DOHH2 (cell line): ENCODE measurements at regions not wholly inside any gene's neighbourhood (a gene's known extent, or its start where the extent isn't known, plus 50 kb on each side); places are given as distances from the start of the nearest gene placed in this dataset.

Experiments
- H3F3A ChIP-seq: fragments of 200-600 bp; sonication (generic), shearing (Covaris generic); 2 replicates; pipeline ENCODE4 v1.6.0; 2016; ENCODE audit warnings: antibody characterized with exemption, mild to moderate bottlenecking; ENCODE audit not compliant: control insufficient read depth, insufficient read depth
- H3K27ac ChIP-seq: fragments of 200-600 bp; sonication (generic); 2 replicates; pipeline ENCODE4 v1.5.1; 2014; ENCODE audit warnings: low read depth, mild to moderate bottlenecking, low read length, moderate library complexity
- H3K27me3 ChIP-seq: fragments of 200-600 bp; sonication (generic); 2 replicates; pipeline ENCODE4 v1.6.1; 2014; ENCODE audit warnings: mild to moderate bottlenecking, low read length, mixed read lengths; ENCODE audit not compliant: control insufficient read depth
- H3K36me3 ChIP-seq: fragments of 200-600 bp; sonication (generic); 2 replicates; pipeline ENCODE4 v1.6.1; 2014; ENCODE audit warnings: mild to moderate bottlenecking, low read length, moderate library complexity, mixed read lengths; ENCODE audit not compliant: control insufficient read depth
- H3K4me1 ChIP-seq: fragments of 200-600 bp; sonication (generic); 2 replicates; pipeline ENCODE4 v1.6.1; 2014; ENCODE audit warnings: mild to moderate bottlenecking, low read length, mixed read lengths; ENCODE audit not compliant: control insufficient read depth
- H3K4me2 ChIP-seq: fragments of 200-600 bp; sonication (generic); 2 replicates; pipeline ENCODE4 v1.6.0; 2014; ENCODE audit warnings: mild to moderate bottlenecking, low read length, moderate library complexity
- H3K4me3 ChIP-seq: fragments of 200-600 bp; sonication (generic); 2 replicates; pipeline ENCODE4 v1.5.1; 2014; ENCODE audit warnings: mild to moderate bottlenecking, low read length, mixed read lengths
- H3K79me2 ChIP-seq: fragments of 200-600 bp; sonication (generic); 2 replicates; pipeline ENCODE4 v1.6.1; 2014; ENCODE audit warnings: mild to moderate bottlenecking, low read length, mixed read lengths; ENCODE audit not compliant: control insufficient read depth
- H3K9me2 ChIP-seq: fragments of 200-600 bp; sonication (generic); replicated peaks from 2 replicates; pipeline ENCODE4 v1.6.1; 2014; ENCODE audit warnings: mild to moderate bottlenecking, low read length, mixed read lengths; ENCODE audit not compliant: control insufficient read depth
- H3K9me3 ChIP-seq: fragments of 200-600 bp; sonication (generic); 2 replicates; pipeline ENCODE4 v1.6.1; 2014; ENCODE audit warnings: antibody characterized with exemption, low read length, mixed read lengths; ENCODE audit not compliant: control insufficient read depth, insufficient read depth
- H4K20me1 ChIP-seq: fragments of 200-600 bp; sonication (generic); 2 replicates; pipeline ENCODE4 v1.6.0; 2014; ENCODE audit warnings: low read depth, mild to moderate bottlenecking, antibody characterized with exemption, low read length, moderate library complexity; ENCODE audit not compliant: control insufficient read depth, insufficient read depth
- EZH2phosphoT487 ChIP-seq: fragments of 200-600 bp; sonication (generic); IDR thresholded peaks from 2 replicates; pipeline ENCODE4 v1.6.1; 2017; ENCODE audit warnings: borderline replicate concordance, mild to moderate bottlenecking, antibody characterized with exemption, low read length, moderate library complexity, mixed read lengths
- TF ChIP-seq, protein P1 (sequence below): fragments of 200-600 bp; sonication (generic); IDR thresholded peaks from one replicate; pipeline ENCODE4 v1.5.1; 2014; ENCODE audit warnings: antibody characterized with exemption, mild to moderate bottlenecking, low read depth, low read length; ENCODE audit not compliant: poor library complexity, severe bottlenecking

DNA sequence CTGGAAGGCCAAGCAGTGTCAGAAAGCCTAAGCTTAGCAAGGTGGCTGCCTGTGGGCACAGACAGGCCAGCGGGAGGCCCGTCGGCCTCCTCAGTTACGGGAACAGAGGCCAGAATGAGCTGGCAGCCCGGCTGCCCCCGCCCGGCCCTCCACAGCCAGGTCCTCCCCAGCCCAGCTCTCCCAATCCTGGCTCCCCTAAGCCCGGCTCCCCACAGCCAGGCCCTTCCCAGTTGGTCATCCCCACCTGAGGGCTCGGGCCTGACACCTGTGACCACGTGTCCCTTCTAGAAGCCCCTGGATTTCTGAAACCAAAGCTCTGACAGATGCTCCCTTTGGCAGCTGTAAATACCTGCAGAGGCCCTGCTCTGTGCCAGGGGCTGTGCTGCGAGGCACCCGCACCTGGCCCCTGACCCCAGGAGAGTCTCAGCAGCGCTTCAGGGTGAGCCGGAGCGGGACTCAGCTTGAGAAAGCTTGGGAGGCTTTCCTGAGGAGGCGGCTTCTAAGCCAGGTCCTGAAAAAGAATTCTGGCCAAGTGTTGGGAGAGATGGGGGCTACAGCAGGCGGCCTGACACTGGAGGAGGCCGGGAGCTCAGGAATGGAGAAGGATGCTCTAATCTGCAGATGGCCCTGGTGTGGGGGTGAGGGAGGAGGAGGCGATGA is 80.4 kb upstream of the OLFM1 start:
- no peaks in the 10 kb centered on the region for H3K4me1 ChIP-seq
- TF ChIP-seq, protein P1, sequence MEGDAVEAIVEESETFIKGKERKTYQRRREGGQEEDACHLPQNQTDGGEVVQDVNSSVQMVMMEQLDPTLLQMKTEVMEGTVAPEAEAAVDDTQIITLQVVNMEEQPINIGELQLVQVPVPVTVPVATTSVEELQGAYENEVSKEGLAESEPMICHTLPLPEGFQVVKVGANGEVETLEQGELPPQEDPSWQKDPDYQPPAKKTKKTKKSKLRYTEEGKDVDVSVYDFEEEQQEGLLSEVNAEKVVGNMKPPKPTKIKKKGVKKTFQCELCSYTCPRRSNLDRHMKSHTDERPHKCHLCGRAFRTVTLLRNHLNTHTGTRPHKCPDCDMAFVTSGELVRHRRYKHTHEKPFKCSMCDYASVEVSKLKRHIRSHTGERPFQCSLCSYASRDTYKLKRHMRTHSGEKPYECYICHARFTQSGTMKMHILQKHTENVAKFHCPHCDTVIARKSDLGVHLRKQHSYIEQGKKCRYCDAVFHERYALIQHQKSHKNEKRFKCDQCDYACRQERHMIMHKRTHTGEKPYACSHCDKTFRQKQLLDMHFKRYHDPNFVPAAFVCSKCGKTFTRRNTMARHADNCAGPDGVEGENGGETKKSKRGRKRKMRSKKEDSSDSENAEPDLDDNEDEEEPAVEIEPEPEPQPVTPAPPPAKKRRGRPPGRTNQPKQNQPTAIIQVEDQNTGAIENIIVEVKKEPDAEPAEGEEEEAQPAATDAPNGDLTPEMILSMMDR = no peak
- TF ChIP-seq EZH2phosphoT487 = no peak
- no peaks in the 10 kb centered on the region for H3K9me2 ChIP-seq
- H3F3A ChIP-seq = no peaks in the 10 kb centered on the region
- no peaks in the 10 kb centered on the region for H3K9me3 ChIP-seq
- H4K20me1 ChIP-seq = no peaks in the 10 kb centered on the region
- no peaks in the 10 kb centered on the region for H3K79me2 ChIP-seq
- no peak overlapping the region for H3K27ac ChIP-seq
- H3K36me3 ChIP-seq = no peaks in the 10 kb centered on the region
- no peaks in the 10 kb centered on the region for H3K27me3 ChIP-seq
- H3K4me3 ChIP-seq = no peak overlapping the region
- no peak overlapping the region for H3K4me2 ChIP-seq

DNA sequence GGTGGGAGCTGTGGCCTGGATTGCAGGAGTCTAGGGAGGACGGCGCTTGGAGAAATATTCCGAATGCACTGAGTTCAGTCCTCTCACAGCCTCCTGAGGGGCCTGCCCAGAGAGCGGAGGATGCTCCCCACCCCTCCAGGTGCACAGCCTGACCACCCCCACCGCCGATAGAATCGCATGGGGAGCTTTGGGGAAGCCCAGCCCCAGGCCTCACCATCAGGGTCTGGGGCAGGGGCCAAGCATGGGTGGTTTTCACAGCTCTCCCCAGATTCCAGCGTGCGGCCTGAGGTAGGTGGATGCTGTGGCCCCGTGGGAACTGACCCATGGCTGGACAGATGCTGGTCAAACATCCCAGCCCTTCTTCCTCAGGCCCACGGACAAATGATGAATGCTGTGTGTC is 79.9 kb upstream of the OLFM1 start:
- no peaks in the 10 kb centered on the region for H3K36me3 ChIP-seq
- H4K20me1 ChIP-seq = no peaks in the 10 kb centered on the region
- no peaks in the 10 kb centered on the region for H3K9me2 ChIP-seq
- no peaks in the 10 kb centered on the region for H3K27me3 ChIP-seq
- H3K4me3 ChIP-seq = no peak overlapping the region
- H3K27ac ChIP-seq = no peak overlapping the region
- H3K79me2 ChIP-seq = no peaks in the 10 kb centered on the region
- no peaks in the 10 kb centered on the region for H3K4me1 ChIP-seq
- H3K4me2 ChIP-seq = no peak overlapping the region
- no peaks in the 10 kb centered on the region for H3F3A ChIP-seq
- H3K9me3 ChIP-seq = no peaks in the 10 kb centered on the region
- no peak for TF ChIP-seq EZH2phosphoT487
- TF ChIP-seq, protein P1 = no peak

DNA sequence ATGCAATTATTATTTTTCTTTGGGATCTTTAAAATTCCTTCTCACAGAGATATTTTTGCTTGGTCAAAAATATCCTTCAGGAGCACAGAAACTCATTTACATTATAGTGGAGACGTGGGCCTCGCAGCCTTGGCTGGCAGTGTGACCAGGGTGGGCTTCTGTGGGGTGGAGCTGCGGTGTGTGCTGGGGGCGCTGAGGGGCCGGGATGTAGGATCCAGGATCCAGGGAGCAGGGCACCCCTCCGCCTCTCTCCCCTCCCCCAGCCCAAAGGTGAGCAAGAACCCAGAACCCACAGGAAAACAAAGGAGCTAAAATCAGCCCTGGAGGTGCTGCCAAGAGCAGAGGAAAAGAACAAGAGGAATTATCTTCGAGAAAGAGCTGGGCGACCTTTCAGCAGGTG is 79.1 kb upstream of the OLFM1 start:
- no peaks in the 10 kb centered on the region for H3K27me3 ChIP-seq
- TF ChIP-seq EZH2phosphoT487 = no peak
- TF ChIP-seq, protein P1 = no peak
- no peaks in the 10 kb centered on the region for H3K4me1 ChIP-seq
- H3K36me3 ChIP-seq = no peaks in the 10 kb centered on the region
- H3K4me3 ChIP-seq = no peak overlapping the region
- H3K4me2 ChIP-seq = no peak overlapping the region
- H3K9me3 ChIP-seq = no peaks in the 10 kb centered on the region
- H3F3A ChIP-seq = no peaks in the 10 kb centered on the region
- H3K9me2 ChIP-seq = no peaks in the 10 kb centered on the region
- no peak overlapping the region for H3K27ac ChIP-seq
- H3K79me2 ChIP-seq = no peaks in the 10 kb centered on the region
- no peaks in the 10 kb centered on the region for H4K20me1 ChIP-seq
